HepG2 (cell line): ENCODE measurements at regions not wholly inside any gene's neighbourhood (a gene's known extent, or its start where the extent isn't known, plus 50 kb on each side); places are given as distances from the start of the nearest gene placed in this dataset.

Experiments used
- ATAC-seq: fragments of 200-7000 bp; cut with Tn5 transposase; 3 replicates; pipeline ENCODE4 v1.9.1; 2020; ENCODE audit warnings: mild to moderate bottlenecking, moderate library complexity
- BruUV-seq: library from RNA; stranded (reverse); fragments of 400-500 nt; replicated peaks from 2 replicates; lab custom pipeline; 2021; lab: Mats Ljungman, UMichigan
- CTCF ChIA-PET: fragments of 300-600 bp; formaldehyde crosslinking; extraction: SDS; loops from one replicate; lab custom pipeline; 2021; ENCODE audit warnings: low total read pairs, inconsistent platforms, low intra/inter-chr PET ratio; lab: Yijun Ruan, JAX
- POLR2A ChIA-PET: fragments of 350-600 bp; sonication (Branson Sonifier 250); formaldehyde crosslinking; loops from one replicate; lab custom pipeline; 2020; ENCODE audit warnings: antibody characterized with exemption, inconsistent platforms; lab: Yijun Ruan, JAX
- DNase-seq: peaks from one replicate; pipeline ENCODE4 v3.0.0-alpha.2; 2015; ENCODE audit warnings: low spot score
- FAIRE-seq: peaks from 3 replicates; lab custom pipeline; 2011; peaks lifted over from hg19 to GRCh38; lab: Jason Lieb, UNC
- H2AFZ ChIP-seq: one replicate; pipeline ENCODE4 v1.6.1; 2011; ENCODE audit warnings: low read length, inconsistent platforms
- H3K27ac ChIP-seq: fragments of 300-600 bp; 3 replicates; pipeline ENCODE4 v1.8.0; 2011; ENCODE audit warnings: mixed run types, mild to moderate bottlenecking, mixed read lengths, low read length, inconsistent platforms; ENCODE audit not compliant: insufficient read depth; ENCODE audit errors: extremely low read length
- H3K27me3 ChIP-seq, 2 experiments: fragments of 200-600 bp in 1 of 2; 2 replicates in 1 of 2; 3 replicates in 1 of 2; pipeline versions ENCODE4 v1.6.0 to v1.8.0; 2011; ENCODE audit warnings: low read length in 2 of 2, mild to moderate bottlenecking in 2 of 2, moderate library complexity in 2 of 2, inconsistent platforms in 1 of 2; ENCODE audit not compliant: insufficient read depth in 2 of 2, control insufficient read depth in 1 of 2
- H3K36me3 ChIP-seq, 2 experiments: fragments of 200-600 bp in 1 of 2; replicated peaks in 1 of 2; 2 replicates in 1 of 2; 3 replicates in 1 of 2; pipeline versions ENCODE4 v1.5.1 to v1.8.0; 2011; ENCODE audit warnings: low read length in 2 of 2, inconsistent platforms in 1 of 2; ENCODE audit not compliant: insufficient read depth in 2 of 2, control insufficient read depth in 1 of 2
- H3K4me1 ChIP-seq: 2 replicates; pipeline ENCODE4 v1.5.1; 2012; ENCODE audit warnings: low read length, inconsistent platforms; ENCODE audit not compliant: insufficient read depth
- H3K4me2 ChIP-seq: 2 replicates; pipeline ENCODE4 v1.6.0; 2011; ENCODE audit warnings: low read depth, low read length, inconsistent platforms
- H3K4me3 ChIP-seq, 3 experiments: fragments of 200-600 bp in 1 of 3; sonication (generic), shearing (Covaris generic) in 1 of 3; replicated peaks in 1 of 3; 2 replicates each; pipeline ENCODE4 v1.5.1; 2011 to 2016; ENCODE audit warnings: low read length in 3 of 3, inconsistent platforms in 2 of 3, low read depth in 2 of 3, mild to moderate bottlenecking in 2 of 3, control low read depth in 1 of 3, mixed read lengths in 1 of 3; ENCODE audit not compliant: insufficient read depth in 1 of 3
- H3K79me2 ChIP-seq: one replicate; pipeline ENCODE4 v1.6.1; 2011; ENCODE audit warnings: low read length, inconsistent platforms; ENCODE audit not compliant: insufficient read depth
- H3K9ac ChIP-seq: 2 replicates; pipeline ENCODE4 v1.6.0; 2011; ENCODE audit warnings: mild to moderate bottlenecking, low read depth, low read length, inconsistent platforms; ENCODE audit not compliant: insufficient read depth
- H3K9me3 ChIP-seq: 2 replicates; pipeline ENCODE4 v1.5.1; 2012; ENCODE audit warnings: mild to moderate bottlenecking, low read length
- H4K20me1 ChIP-seq: 2 replicates; pipeline ENCODE4 v1.6.0; 2011; ENCODE audit warnings: inconsistent platforms, mild to moderate bottlenecking, low read length, moderate library complexity; ENCODE audit not compliant: insufficient read depth
- CEBPB ChIP-seq: IDR thresholded peaks from 2 replicates; pipeline ENCODE4 v1.6.1; 2011; ENCODE audit warnings: low read depth, low read length, improper control_type of control experiment, borderline replicate concordance
- MAX ChIP-seq: IDR thresholded peaks from 2 replicates; pipeline ENCODE4 v1.6.1; 2012; ENCODE audit warnings: inconsistent platforms
- RARG ChIP-seq: sonication (generic); formaldehyde crosslinking; IDR thresholded peaks from 2 replicates; pipeline ENCODE4 v1.4.0; 2020; ENCODE audit warnings: low read depth, mild to moderate bottlenecking, missing genetic modification reagents
- SKI ChIP-seq: fragments of 450-650 bp; IDR thresholded peaks from one replicate; pipeline ENCODE4 v1.6.1; 2018; ENCODE audit warnings: mild to moderate bottlenecking; ENCODE audit not compliant: partially characterized antibody
- WGBS: methylation state at CpG from one replicate; pipeline ENCODE4 v1.1.6; 2017; ENCODE audit warnings: low lambda C conversion rate; 5-methylcytosine and 5-hydroxymethylcytosine counted together
- in situ Hi-C: cut with HindIII; loops from 2 replicates; pipeline ENCODE4 v1.10.0; 2017; ENCODE audit warnings: low pct_unique_long_range_greater_than_20kb; ENCODE audit not compliant: extremely low pct_ligation_motif_present
- intact Hi-C: fragments of 100-400 bp; cut with micrococcal nuclease; formaldehyde crosslinking; loops from one replicate; pipeline ENCODE4 v1.10.0; 2022; ENCODE audit not compliant: unreplicated experiment

GRCh38 chr6:109242029-109242428 lies 140.2 kb downstream of the CD164 start:
- no peaks in the 10 kb centered on the region for H4K20me1 ChIP-seq
- H3K4me2 ChIP-seq = no peak overlapping the region; the same call in 1 of the 2 replicates
- CTCF ChIA-PET = no interaction called here
- POLR2A ChIA-PET = interaction anchor here (1.0 to 1.2 kb wide), 2 partner anchors 9 to 141 kb away, joined by 4 read pairs; partner anchors contain the start of gene CD164
- H3K4me3 ChIP-seq = no peak overlapping the region; a peak in 1 of 6 replicates
- in situ Hi-C loops = no loop called here
- WGBS = 4% methylated on average over 2 of the region's 2 CpGs
- no peaks in the 10 kb centered on the region for H3K27me3 ChIP-seq
- intact Hi-C loops = no loop called here
- no peak for FAIRE-seq
- H3K9me3 ChIP-seq = no peaks in the 10 kb centered on the region
- TF ChIP-seq MAX (peak; percentile 46; the same call in 1 of the 2 replicates), SKI (no peak)
- peaks cover 36% of the 10 kb centered on the region for H3K4me1 ChIP-seq
- BruUV-seq = no TSS peak
- no peak for DNase-seq
- peak overlapping the region; percentile 20 for H2AFZ ChIP-seq
- no peaks in the 10 kb centered on the region for H3K36me3 ChIP-seq
- ATAC-seq = no peak
- no peak overlapping the region for H3K9ac ChIP-seq
- no peaks in the 10 kb centered on the region for H3K79me2 ChIP-seq
- no peak overlapping the region for H3K27ac ChIP-seq

- no peak overlapping the region for H3K27ac ChIP-seq
- no peak overlapping the region for H3K4me3 ChIP-seq
- POLR2A ChIA-PET = interaction anchor here (1.2 kb wide), 1 partner anchor 141 kb away, joined by 4 read pairs; the partner anchor contains the start of gene CD164
- no peak for ATAC-seq
- H3K9me3 ChIP-seq = no peaks in the 10 kb centered on the region
- H3K9ac ChIP-seq = no peak overlapping the region
- no peaks in the 10 kb centered on the region for H3K79me2 ChIP-seq
- peaks cover 45% of the 10 kb centered on the region for H3K4me1 ChIP-seq
- no peak for FAIRE-seq
- in situ Hi-C loops (no loop called here), intact Hi-C loops (no loop called here)
- CTCF ChIA-PET = no interaction called here
- TF ChIP-seq RARG (CRISPR knock-in tag) = no peak
- TF ChIP-seq CEBPB = peak; percentile 51; the same call in 1 of the 2 replicates
- 61% methylated on average over 2 of the region's 2 CpGs for WGBS
- no peaks in the 10 kb centered on the region for H4K20me1 ChIP-seq
- no peak overlapping the region for H3K4me2 ChIP-seq
- BruUV-seq = no TSS peak
- no peaks in the 10 kb centered on the region for H3K36me3 ChIP-seq
- H2AFZ ChIP-seq = no peak overlapping the region
- no peaks in the 10 kb centered on the region for H3K27me3 ChIP-seq
- no peak for DNase-seq
Observed at GRCh38 chr6:109241199-109241598, 141.1 kb downstream of the CD164 start.
